ENCODE measurements at regions not wholly inside any gene's neighbourhood (a gene's known extent, or its start where the extent isn't known, plus 50 kb on each side); places are given as distances from the start of the nearest gene placed in this dataset.

- Histone ChIP-seq H3K9ac (ENCODE audit: low read length) (no peak overlapping the region), H3K36me3 (ENCODE audit: insufficient read depth, low read length) (no peaks in the 10 kb centered on the region), H4K20me1 (ENCODE audit: insufficient read depth) (no peaks in the 10 kb centered on the region), H3K27me3 (ENCODE audit: insufficient read depth, low read depth, low read length) (no peaks in the 10 kb centered on the region), H3K4me2 (ENCODE audit: low read length) (no peak overlapping the region), H3K27ac (ENCODE audit: low read length) (no peak overlapping the region), H3F3A (ENCODE audit: insufficient read depth, low read length, poor library complexity, severe bottlenecking) (no peaks in the 10 kb centered on the region), H3K79me2 (replicated peaks; ENCODE audit: insufficient read depth, low read length) (no peaks in the 10 kb centered on the region), H3K4me3 (ENCODE audit: low read length) (no peak overlapping the region), H2AFZ (ENCODE audit: low read depth, low read length) (no peak overlapping the region), H3K9me2 (ENCODE audit: insufficient read depth, low read length) (no peaks in the 10 kb centered on the region), H3K9me3 (ENCODE audit: low read length) (no peaks in the 10 kb centered on the region)
- no peak for TF ChIP-seq MXI1 (conservative IDR thresholded peaks at IDR 0.05; ENCODE audit: poor library complexity, severe bottlenecking)
- TF ChIP-seq CTCF (IDR thresholded peaks at IDR 0.05; ENCODE audit: poor library complexity, severe bottlenecking), result no peak
- no peak for TF ChIP-seq POLR2AphosphoS5 (IDR thresholded peaks at IDR 0.05)
- no peak for TF ChIP-seq SMC3 (conservative IDR thresholded peaks at IDR 0.05; ENCODE audit: poor library complexity)
- no peak for TF ChIP-seq TAF1 (IDR thresholded peaks at IDR 0.05; ENCODE audit: low read depth)
- no peak for TF ChIP-seq RAD21 (conservative IDR thresholded peaks at IDR 0.05)
- no peak for TF ChIP-seq EZH2 (IDR thresholded peaks at IDR 0.05; ENCODE audit: borderline replicate concordance, insufficient read depth, low read length, poor library complexity, severe bottlenecking)
- TF ChIP-seq EP300 (conservative IDR thresholded peaks at IDR 0.05; ENCODE audit: poor library complexity, severe bottlenecking), result no peak
These were observed 108.8 kb upstream of the GPR149 start for GRCh38 chr3:154538566-154539360.

GRCh38 chr3:154536751-154537150, 106.8 kb upstream of the GPR149 start:
- TF ChIP-seq TAF1 (IDR thresholded peaks at IDR 0.05; ENCODE audit: low read depth) (no peak), MXI1 (conservative IDR thresholded peaks at IDR 0.05; ENCODE audit: poor library complexity, severe bottlenecking) (no peak), EZH2 (IDR thresholded peaks at IDR 0.05; ENCODE audit: borderline replicate concordance, insufficient read depth, low read length, poor library complexity, severe bottlenecking) (no peak), POLR2AphosphoS5 (IDR thresholded peaks at IDR 0.05) (no peak), EP300 (conservative IDR thresholded peaks at IDR 0.05; ENCODE audit: poor library complexity, severe bottlenecking) (no peak), SMC3 (conservative IDR thresholded peaks at IDR 0.05; ENCODE audit: poor library complexity) (no peak), REST (IDR thresholded peaks at IDR 0.05; ENCODE audit: borderline replicate concordance) (no peak), CTCF (IDR thresholded peaks at IDR 0.05; ENCODE audit: poor library complexity, severe bottlenecking) (no peak), RAD21 (conservative IDR thresholded peaks at IDR 0.05) (no peak)
- Histone ChIP-seq H3K9me3 (ENCODE audit: low read length) (no peaks in the 10 kb centered on the region), H3K27ac (ENCODE audit: low read length) (no peak overlapping the region), H4K20me1 (ENCODE audit: insufficient read depth) (no peaks in the 10 kb centered on the region), H3K36me3 (ENCODE audit: insufficient read depth, low read length) (no peaks in the 10 kb centered on the region), H3K9ac (ENCODE audit: low read length) (no peak overlapping the region), H3K4me2 (ENCODE audit: low read length) (no peak overlapping the region), H3K79me2 (replicated peaks; ENCODE audit: insufficient read depth, low read length) (no peaks in the 10 kb centered on the region), H3K9me2 (ENCODE audit: insufficient read depth, low read length) (no peaks in the 10 kb centered on the region), H3K27me3 (ENCODE audit: insufficient read depth, low read depth, low read length) (no peaks in the 10 kb centered on the region), H3F3A (ENCODE audit: insufficient read depth, low read length, poor library complexity, severe bottlenecking) (no peaks in the 10 kb centered on the region), H2AFZ (ENCODE audit: low read depth, low read length) (no peak overlapping the region), H3K4me3 (ENCODE audit: low read length) (no peak overlapping the region)

Data from neural cell (in vitro differentiated cells).